Ramos (cell line): ENCODE measurements at regions not wholly inside any gene's neighbourhood (a gene's known extent, or its start where the extent isn't known, plus 50 kb on each side); places are given as distances from the start of the nearest gene placed in this dataset.

Experiments
- in situ Hi-C: fragments of 300-500 bp; cut with MboI; formaldehyde crosslinking; loops from one replicate; pipeline ENCODE4 v1.14.3; 2022; ENCODE audit warnings: low sequenced_read_pairs; ENCODE audit not compliant: unreplicated experiment

DNA sequence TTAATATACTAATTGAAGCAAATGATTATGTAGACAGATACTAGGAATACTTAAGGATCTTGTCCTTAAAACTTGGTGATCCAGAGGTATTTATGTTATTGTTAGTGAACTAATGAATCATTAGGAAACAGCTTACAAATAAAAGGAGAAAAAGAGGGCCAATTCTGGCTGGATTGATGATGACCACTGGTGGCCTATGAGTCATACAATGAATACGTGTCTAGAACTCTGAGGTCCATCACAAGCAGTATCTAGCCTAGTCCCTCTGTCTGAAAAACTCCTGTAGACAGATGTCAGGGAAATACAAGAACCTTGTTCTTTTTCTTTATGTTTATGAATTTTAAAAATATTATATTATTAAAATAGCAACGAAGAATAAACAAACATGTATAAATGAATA lies 51.7 kb upstream of the RTL1 start:
- in situ Hi-C loops, result no loop called here

DNA sequence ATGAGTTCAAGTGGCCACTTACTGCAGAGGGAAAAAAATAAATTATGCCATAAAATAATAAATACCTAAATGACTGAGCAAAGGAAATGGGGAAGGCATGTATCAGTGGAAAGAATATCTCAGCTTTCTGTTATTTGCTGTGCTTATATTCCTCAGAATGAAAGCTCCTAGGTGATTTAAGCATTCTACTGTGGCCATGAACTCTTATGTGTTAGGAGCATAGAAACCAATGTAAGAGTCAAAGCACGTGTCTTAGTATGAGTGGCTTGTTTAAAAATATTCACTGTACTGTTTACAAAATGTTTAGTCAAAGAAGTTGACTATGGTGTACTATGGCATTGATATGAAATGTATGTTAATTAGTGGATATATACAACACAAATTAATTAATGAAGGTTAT lies 59.0 kb upstream of the RTL1 start:
- in situ Hi-C loops, result no loop called here

DNA sequence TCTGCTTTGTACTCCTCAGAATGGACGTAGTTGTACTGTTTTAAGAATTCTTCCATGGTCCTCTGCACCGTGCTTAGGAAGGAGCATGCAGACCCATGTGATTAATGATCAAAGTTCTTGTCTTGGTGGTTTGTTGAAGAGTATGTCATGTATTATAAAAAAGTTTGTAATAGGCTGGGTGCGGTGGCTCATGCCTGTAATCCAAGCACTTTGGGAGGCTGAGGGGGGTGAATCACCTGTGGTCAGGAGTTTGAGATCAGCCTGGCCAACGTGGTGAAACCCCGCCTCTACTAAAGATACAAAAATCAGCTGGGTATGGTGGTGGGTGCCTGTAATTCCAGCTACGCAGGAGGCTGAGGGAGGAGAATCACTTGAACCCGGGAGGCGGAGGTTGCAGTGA lies 61.8 kb upstream of the RTL1 start:
- in situ Hi-C loops, result no loop called here

DNA sequence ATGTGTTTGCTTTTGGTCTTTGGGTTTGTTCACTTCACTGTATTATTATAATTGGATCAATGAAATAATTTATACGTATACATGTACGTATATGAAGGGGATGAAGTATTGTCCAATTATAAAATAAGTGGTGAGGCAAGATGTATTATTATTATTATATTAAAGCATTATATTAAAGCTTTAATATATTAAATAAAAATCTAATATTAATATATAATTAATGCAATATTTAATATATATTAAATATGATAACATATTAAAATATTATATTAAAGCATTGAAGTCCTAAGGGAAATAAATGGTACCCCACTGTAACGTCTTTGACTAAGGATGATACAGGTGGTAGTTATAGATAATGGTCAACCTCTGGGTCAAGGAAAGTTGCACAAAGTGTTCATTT lies 63.7 kb upstream of the RTL1 start:
- in situ Hi-C loops, result no loop called here

DNA sequence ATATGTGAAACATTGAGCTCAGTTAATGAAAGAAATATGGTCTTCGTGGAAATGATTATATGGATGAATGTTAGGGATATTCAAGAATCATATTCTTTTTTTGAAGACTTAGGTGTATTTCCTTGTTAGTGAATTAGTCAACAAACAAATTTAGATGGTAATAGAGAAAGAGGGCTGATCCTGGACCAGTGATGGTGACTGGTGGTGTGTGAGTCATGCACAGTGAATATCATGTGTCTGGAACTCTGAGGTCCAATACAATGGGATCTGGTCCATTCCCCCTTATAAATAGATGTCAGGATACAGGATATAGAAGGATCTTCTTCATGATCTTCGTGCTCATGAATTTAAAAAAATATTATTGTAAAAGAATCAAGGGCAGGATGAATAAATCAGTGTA lies 64.4 kb upstream of the RTL1 start:
- in situ Hi-C loops, result no loop called here

DNA sequence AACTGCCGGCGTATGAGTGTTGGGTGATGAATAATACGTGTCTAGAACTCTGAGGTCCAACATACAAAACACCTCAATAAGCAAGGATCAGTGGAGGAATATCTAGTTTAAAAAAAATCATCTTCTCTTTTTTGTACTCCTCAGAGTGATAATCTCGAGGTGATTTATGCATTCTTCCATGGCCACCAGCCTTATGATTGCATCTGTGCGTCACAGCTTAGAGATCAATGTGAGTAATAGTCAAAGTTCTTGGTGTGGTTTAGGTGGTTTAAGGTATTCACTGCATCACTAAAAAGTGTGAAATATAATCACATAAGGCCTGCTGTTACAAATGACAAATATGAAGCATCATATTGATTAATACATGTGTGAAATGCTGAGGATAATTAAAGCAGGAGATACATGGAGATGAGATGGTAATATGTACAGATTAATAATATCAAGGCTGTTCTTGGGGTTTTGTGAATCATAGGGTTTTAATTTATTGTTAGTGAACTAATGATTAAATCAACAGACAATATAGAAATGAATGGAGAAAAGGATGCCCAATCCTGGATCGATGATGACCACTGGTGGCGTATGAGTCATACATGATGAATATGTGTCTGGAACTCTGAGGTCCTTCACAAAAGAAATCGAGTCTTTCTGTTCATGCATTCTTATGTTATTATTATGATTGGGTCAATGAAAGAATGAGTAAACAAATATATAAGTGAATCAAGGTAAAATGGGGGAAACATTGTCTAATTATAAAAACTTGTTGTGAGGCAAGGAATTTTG lies 68.8 kb upstream of the RTL1 start:
- in situ Hi-C loops, result no loop called here

DNA sequence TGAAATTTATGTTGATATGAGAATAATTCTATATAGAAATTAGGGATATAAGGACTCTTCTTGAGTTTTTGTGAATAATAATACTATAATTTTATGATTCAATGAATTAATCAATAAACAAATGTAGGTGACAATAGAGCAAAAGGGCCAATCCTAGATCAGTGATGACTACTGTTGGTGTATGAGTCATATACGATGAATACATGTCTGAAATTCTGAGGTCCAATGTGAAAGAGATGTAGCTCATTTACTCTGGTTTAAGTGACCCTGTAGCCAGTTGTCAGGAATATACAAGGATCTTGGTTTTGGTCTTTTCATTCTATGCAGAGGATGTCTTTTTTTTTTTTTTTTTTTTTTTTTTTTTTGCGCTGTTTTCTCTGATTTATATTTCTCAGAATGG lies 72.1 kb upstream of the RTL1 start:
- in situ Hi-C loops, result no loop called here

DNA sequence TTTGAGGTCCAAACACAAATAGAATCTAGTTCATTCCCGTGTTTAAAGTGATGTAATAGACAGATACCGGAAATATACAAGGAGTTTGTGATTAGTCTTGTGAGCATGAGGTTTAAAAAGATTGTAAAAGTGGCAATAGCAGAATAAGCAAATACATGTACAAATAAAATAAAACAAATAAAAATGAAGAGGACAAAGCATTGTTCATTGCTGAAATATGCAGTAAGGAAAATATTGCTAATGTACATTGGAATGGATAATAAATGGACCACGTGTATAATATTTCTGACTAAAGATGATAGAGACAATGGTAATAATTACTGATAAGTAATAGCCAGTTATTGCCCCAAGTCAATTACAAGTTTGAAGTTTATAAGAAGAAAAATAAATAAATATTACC lies 75.6 kb upstream of the RTL1 start:
- in situ Hi-C loops, result no loop called here

DNA sequence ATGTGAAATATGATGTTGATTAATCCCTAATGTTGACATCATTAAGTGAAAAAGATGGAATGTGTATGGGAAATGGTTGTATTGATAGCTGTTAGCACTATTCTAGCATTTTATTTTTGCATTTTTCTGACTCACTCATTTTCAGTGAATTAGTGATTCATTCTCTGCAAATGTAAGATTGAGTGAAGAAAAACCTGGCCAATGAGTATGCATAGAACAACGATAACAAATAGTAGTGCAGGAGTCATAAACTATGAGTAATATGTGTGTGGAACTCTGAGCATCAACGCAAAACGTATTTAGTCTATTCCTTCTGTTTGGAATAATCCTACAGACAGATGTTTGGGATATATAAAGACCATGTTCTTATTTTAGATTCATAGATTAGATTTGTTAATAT lies 76.3 kb upstream of the RTL1 start:
- in situ Hi-C loops, result no loop called here

DNA sequence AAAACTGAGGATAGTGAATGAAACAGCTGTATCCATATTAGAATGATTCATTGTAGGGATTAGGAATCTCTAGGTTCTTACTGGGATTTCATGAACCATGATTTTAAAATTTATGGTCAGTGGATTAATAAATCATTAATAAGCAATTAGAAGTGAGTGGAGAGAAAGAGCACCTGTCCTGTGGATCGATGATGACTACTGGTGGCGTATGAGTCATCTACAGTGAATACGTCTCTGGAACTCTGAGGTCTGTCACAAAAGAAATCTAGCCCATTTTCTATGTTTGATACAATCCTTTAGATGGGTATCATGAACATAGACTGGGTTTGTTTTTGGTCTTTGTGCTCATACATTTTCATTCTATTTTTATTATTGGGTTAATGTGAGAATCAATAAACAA lies 77.3 kb upstream of the RTL1 start:
- in situ Hi-C loops, result no loop called here

DNA sequence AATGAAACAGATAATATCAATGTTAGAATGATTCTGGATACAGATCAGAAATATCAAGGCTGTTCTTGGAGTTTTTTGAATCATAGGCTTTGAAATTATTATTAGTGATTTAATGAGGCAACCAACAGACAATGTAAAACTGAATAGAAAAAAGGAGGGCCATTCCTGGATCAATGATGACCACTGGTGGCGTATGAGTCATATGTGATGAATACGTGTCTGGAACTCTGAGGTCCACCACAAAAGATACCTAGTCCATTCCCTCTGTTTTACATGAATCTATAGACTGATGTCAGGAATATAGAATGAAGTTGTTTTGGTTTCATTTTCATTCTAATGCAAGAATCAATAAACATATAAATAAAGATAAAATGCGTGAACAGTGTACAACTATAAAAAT lies 78.3 kb upstream of the RTL1 start:
- in situ Hi-C loops, result no loop called here

DNA sequence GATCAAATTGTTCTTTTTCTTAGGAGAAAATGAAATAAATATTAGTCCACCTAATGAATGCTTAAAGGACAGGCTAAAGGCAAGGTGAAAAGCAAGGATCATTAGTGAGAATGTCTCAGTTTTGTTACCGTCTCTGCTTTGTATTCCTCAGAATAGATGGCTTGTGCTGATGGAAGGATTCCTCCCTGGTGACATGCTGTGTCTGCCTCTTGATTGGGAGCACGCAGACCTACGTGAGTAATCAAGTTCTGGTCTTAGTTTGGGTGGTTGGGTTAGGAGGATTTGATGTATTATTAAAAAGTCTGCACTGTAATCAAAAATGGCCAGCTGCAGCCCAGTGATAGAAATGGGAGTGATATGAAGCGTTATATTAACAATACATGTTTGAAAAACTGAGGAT lies 78.8 kb upstream of the RTL1 start:
- in situ Hi-C loops, result no loop called here

DNA sequence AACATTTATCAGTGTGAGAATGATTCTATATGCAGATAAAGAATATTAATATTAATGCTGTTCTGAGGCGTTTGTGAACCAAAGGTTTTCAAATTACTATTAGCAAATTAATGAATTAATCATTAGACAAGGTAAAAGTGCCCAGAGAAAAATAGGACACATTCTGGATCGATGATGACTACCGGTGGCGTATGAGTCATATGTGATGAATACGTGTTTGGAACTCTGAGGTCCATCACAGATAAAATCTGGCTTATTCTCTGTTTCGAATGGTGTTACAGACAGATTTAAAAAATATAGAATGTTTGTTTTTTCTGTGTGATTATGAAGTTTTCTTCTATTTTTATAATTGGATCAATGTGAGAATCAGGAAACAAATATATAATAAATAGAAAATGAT lies 79.2 kb upstream of the RTL1 start:
- in situ Hi-C loops, result no loop called here

DNA sequence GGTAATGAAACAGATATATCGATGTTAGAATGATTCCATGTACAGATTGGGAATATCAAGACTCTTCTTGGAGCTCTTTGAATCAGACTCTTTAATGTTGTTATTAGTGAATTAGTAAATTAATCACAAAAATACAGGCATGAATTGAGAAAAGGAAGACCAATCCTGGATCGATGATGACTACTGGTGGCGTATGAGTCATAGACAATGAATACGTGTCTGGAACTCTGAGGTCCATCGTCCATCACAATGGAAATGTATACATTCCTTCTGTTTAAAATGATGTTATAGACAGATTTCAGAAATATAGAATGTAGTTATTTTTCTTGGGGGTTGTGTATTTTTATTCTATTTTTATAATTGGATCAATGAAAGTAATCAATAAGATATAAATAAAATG lies 80.2 kb upstream of the RTL1 start:
- in situ Hi-C loops, result no loop called here

DNA sequence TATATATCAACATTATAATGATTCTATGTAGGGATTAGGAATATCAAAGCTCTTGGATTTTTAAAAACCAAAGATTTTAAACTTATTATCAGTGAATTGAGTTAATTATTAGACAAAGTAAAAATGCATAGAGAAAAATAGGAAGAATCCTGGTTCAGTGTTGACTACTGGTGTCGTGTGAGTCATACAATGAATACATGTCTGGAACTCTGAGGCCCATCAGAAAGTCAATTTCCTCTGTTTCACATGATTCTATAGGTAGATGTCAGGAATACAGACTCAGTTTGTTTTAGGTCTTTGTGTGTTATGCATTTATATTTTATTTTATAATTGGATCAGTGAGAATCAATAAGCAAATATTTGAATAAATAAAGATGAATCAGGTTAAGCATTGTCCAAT lies 84.5 kb upstream of the RTL1 start:
- in situ Hi-C loops, result no loop called here

DNA sequence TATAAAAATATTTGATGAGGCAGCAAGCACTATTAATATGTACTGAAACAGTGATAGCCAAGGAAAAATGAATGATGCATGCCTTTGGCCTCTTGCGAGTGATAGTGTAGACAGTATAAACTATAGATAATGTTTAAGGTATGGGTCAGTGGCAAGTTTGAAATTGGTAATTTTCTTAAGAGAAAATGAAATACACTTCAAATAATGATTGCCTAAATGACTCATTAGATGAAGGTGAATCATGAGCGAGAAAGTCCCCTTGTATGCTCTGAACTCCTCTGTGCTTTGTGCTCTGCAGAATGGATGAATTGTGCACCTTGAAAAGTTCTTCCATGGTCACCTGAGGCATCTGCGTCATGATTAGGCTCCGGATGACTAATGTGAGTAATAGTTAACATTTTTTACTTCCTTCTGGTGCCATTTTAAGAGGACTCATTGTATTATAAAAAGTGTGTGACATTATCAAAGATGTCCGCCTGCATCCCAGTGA lies 84.9 kb upstream of the RTL1 start:
- in situ Hi-C loops, result no loop called here

DNA sequence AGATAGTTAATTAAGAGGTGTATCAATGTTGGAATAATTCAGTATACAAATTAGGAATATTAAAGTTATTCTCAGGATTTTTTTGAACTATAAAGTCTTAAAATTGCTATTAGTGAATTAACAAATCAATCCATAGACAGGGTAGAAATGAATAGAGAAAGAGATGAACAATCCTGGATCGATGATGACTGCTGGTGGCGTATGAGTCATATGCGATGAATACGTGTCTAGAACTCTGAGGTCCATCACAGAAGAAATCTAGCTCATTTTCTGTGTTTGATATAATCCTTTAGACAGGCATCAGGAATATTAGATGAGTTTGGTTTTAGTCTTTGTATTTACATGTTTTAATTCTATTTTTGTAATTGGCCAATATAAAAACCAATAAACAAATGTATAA lies 85.4 kb upstream of the RTL1 start:
- in situ Hi-C loops, result no loop called here

DNA sequence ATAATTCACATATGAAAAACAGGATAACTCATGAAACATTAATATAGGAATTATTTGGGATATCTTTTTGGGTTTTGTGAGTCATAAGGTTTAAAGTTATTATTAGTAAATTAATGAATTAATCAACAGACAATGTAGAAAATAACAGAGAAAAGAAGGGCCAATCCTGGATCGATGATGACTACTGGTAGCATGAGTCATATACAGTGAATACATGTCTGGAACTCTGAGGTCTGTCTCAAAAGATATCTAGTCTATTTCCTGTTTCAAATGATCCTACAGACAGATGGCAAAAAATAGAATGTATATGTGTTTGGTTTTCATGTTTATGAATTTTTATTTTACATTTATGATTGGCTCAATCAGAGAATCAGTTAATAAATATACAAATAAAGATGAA lies 86.4 kb upstream of the RTL1 start:
- in situ Hi-C loops, result no loop called here

DNA sequence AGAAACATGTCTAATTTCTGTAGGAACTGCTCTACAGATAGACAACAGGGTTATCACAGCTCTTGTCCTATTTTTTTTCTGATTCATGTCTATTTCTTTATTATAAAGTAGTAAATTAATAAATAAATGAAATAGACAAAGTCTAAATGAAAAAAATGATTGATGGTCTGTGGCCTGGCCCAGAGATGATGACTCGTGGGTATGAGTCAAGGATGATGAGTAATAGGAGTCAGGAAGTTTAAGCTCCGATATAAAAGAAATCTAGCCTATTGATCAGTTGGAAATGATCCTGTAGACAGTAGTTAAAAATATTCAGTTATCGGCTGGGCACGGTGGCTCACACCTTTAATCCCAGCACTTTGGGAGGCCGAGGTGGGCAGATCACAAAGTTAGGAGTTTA lies 90.6 kb upstream of the RTL1 start:
- in situ Hi-C loops, result no loop called here

DNA sequence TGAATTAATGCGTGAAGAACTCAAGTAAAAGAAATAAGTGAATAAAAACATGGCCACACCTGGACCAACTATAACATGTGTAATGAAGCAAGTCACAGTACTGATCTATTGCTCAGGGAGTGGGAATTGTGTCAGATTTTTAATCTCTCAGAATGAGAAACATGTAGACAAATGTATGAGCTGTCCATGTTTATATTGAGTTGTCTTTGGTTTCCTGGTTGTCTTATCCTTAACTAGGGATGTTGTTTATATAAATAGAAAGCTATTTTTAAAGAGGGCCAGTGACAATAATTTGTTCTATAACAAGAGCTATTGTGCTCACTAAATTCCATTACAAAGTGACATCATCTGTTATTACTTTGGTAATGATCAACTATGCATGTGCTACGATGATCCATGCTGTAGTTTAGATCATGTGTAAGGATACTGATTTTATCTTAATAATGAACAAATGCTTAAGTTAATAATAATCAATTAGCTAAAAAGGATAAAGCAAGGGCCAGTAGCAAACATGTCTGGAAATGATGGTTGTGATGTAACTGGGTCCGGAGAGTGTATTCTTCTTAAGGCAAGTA lies 91.3 kb upstream of the RTL1 start:
- in situ Hi-C loops, result no loop called here

DNA sequence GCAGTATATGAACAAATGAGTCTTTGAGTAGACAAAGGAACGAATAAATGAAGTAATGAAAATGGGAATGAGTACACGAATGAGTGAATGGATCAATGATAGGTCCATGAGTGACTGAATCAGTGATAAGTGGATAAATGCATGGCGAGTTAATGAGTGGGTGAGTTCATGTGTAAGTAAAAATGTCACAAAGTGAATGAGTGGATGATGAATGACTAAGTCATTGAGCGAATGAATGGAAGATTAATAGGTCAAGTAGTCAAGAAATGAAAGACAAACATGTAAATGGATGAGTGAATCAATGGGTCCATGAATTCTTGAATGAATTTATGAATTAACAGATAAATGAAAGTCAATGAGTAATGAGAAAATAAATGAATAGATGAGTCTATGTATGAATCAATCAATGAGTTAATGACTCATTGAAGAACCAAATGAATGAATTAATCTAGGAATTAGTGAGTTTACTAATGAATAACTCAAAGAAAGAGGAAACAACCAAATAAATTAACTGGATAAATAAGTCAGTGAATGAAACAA lies 97.3 kb upstream of the RTL1 start:
- in situ Hi-C loops, result no loop called here
